NCI-H128 (cell line): ENCODE measurements at regions not wholly inside any gene's neighbourhood (a gene's known extent, or its start where the extent isn't known, plus 50 kb on each side); places are given as distances from the start of the nearest gene placed in this dataset.
"Not testable (repeated sequence)": the region's sequence is repeated elsewhere in the genome, so short reads cannot be mapped to it uniquely, and the experiment has no call there.

Source experiments
- DNase-seq: peaks from one replicate; lab custom pipeline; 2025; ENCODE audit not compliant: unreplicated experiment; lab: John Stamatoyannopoulos, UW

DNA sequence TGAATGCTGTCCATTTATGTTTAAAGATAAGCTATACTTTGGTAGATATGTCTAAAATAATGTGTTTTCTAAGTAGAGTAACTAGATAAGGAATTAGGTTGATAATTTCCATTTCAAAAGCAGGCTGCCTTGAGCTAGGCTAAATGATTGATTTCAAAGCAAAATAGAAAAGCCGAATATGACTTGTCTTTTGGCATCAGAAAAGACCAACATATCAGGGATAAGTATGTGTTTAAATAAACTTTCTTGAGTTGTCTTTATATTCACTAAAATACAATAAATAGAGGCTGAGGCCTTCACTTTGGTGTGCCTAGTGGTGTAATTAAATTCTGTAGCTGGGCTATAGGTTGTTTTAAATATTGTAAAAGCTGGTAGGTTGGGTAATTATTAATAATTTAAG is 569.0 kb downstream of the TAF11L14 start:
- no peak for DNase-seq

DNA sequence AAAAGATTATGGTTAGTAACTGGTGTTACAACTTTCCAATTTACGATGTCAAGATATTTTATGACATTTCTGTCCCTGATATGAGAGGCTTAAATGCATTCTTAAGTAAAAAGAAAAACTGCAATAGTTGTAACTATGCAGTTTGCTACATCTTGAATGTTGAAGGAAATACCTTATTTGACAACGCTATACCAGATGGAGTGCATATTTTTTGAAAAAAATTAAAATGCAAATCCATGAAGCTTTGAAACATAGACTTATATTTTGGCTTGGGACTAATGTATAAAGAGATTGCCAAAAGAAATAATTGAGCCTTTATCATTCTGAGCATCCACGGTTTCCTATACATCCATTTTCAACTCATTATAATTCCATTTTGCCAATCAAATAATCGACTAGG is 579.4 kb downstream of the TAF11L14 start:
- DNase-seq, result no peak

DNA sequence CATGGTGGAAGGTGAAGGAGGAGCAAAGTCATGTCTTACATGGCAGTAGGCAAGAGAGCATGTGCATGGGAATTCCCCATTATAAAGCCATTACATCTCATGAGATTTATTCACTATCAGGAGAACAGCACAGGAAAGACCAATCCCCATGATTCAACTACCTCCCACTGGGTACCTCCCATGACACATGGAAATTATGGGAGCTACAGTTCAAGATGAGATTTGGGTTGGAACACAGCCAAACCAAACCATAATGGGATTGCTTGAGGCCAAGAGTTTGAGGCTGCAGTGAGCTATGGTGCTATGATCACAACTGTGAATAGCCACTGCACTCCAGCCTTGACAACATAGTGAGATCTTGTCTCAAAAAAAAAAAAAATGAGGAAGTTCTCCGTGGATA is 581.8 kb downstream of the TAF11L14 start:
- DNase-seq, result no peak

DNA sequence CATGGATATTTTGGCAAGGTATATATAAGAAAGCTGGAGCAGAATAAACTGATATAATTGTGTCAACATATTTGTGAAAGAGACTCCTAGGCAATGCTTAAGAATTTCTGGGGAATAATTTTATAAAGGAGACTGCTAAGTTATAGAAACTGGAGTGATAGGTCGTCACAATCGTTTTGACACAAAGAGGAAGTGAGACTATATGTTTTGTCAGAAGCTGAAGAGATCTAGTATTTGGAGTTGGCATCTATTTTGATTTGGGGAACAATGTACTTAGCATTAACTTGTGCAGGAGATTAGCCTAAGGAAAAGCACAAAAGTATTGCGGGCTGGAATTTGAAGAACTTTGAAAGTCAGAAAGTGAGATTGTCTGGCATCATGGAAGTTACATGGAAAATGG is 582.5 kb downstream of the TAF11L14 start:
- no peak for DNase-seq

DNA sequence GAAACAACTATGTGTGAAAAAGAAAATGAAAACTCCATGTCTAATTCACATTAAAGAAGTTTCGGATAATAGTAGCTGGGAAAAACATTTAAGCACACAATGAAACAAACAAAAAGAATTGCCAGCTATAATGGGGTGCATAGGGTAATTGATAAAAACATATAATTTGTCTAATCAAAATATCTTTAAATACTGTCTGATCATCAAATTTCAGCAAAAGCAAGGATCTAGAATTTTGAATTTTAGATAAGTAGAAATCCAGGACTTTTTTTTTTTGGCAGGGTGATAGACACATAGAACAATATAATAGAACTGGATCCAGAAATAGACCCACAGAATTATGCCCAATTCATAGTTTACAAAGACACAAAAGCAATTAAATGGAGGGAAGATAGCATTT is 585.0 kb downstream of the TAF11L14 start:
- no peak for DNase-seq

DNA sequence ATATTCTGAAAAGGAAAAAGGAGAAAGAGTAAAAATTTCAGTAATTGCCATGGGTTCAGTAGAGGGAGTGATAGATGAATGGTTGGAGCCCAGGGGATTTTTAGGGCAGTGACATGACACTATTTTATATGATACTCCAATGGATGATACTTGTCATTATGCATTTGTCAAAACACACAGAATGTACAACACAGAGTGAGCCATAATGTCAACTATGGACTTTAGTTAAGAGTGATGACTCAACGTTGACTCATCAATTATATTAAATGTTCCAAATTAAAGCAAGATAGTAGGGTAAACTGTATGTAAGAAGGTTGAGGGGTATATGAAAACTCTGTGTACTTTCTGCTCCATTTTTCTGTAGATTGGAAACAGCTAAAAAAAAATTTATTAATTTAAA is 586.4 kb downstream of the TAF11L14 start:
- no peak for DNase-seq

DNA sequence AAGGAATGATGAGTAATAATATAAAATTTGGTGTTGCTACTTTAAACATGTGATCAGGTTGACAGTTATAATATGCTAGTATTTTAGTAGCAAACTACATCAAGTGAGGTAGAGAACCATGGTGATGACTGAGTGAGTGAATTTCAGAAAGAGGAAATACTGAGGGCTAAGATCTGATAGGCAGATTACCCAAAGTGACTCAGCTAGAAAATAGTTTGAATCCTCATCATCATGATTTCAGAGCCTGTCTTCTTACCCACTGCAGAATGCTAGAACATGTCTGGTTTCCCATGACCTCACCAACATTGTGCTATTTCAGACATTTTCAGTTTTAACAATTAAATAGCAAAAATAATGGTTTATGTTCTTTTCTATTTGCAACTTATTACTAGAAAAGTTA is 602.1 kb downstream of the TAF11L14 start:
- DNase-seq, result no peak

DNA sequence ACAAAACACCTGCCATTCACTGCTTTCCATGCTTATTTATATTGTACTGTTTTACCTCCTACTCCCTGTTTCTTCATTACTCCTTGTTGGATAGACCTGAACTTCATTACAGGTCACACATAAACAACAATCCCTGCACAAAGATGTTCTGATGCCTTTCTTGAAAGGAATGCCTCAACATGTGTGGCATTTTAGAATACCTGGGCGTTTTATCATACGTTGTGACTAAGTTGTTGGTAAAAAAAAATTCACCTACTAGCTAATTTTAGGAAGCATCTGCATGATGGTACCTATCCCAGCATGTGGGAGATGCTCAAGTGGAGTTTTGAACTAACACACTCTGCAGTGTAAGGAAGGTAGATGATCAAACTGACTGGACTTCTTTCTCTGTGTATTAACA is 604.1 kb downstream of the TAF11L14 start:
- DNase-seq, result no peak

DNA sequence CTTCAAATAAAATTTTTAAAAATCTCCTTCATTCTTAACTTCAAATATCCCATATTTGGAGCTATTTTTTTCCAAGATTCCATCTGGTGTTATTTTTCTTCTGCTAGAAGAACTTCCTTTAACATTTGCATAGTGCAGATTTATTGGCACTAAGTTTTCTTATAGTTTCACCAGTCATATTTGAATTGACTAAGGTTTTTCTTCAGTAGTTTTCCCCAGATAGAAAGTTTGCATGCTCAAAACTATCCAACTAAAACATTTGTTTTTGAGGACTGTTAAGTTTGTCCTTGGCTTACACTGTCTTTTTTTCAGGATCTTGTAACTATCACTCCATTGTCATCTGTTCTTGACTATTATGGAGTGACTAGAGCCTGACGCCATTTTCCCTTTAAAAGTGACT is 606.7 kb downstream of the TAF11L14 start:
- DNase-seq, result no peak

DNA sequence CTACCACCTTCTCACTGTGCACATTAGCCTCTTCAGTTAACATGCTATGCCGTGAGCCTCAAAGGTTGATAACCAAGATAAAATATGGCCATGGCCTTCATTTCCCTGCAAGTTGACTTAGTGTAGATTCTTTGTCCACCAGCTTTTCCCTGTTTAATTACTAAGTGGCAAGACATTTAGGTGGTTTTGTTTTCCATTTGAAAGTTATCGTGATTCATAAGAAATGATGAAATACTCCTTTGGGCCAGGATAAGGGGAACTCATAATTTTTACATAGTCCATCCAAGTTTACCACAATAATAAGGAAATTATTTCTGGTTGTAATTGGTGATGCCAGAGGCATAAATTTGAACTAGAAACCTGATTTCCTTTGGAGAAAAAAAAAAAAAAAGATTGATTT is 609.6 kb downstream of the TAF11L14 start:
- no peak for DNase-seq

DNA sequence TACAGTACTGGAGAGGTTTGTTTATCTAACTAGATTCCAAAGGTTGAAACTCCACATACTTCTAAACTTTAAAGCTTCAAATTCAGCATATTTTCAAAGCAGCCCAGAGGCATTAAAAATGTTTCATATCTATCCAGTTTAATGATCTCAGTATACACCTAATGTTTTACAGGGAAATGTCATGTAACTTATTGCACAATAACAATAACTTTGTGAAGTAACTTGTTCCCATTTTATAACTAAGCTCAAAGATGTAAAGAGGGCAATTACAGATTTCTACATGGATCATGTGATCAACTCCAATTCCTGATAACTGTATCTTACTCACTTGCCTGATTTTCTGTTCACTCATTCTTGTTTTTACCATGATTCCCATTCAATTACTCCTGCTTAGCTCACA is 610.0 kb downstream of the TAF11L14 start:
- DNase-seq, result no peak

DNA sequence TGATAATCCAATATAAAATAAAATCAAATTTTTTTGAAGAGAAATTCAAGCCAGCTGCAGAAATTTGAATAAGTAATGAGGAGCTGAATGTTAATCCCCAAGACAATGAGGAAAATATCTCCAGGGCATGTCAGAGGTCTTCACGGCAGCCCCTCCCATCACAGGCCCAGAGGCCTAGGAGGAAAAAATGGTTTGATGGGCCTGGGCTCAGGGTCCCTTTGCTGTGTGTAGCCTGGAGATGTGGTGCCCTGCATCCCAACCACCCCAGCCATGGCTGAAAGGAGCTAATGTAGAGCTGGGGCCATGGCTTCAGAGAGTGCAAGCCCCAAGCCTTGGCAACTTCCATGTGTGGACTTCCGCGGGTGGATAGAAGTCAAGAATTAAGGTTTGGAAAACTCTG is 618.3 kb downstream of the TAF11L14 start:
- no peak for DNase-seq

DNA sequence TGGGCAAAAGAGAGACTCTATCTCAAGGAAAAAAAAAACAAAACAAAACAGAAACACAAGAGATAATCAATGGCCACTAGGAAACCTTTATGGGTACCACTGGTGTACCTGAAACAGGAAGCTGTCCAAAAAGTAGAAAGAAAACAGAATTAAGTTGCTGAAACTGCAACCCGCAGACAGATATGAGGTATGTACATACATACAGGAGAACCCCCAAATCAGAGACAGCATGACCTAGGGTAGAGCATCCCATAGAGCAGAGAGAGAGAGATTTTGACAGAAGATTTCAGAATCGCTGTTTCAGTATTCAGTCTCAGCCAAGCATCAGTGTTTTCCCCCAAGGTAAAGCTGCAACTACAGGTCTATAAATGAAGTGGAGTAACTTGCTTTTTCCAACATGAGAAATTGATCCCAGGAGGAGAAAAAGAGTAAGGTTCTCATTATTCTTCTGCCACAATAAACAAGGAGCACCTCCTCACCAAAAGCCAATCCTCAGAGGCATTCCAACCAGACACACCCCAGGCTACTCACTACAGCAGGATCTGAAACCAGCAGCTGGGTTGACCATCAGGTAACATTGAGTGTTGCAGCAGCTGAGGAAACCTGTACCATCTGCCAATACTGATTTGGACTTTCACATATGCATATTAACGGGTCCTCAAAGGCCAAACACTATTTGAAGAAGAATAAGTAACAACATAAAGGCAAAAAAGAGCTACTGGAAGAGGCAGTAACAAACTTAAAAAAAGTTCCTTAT is 630.0 kb downstream of the TAF11L14 start:
- no peak for DNase-seq

DNA sequence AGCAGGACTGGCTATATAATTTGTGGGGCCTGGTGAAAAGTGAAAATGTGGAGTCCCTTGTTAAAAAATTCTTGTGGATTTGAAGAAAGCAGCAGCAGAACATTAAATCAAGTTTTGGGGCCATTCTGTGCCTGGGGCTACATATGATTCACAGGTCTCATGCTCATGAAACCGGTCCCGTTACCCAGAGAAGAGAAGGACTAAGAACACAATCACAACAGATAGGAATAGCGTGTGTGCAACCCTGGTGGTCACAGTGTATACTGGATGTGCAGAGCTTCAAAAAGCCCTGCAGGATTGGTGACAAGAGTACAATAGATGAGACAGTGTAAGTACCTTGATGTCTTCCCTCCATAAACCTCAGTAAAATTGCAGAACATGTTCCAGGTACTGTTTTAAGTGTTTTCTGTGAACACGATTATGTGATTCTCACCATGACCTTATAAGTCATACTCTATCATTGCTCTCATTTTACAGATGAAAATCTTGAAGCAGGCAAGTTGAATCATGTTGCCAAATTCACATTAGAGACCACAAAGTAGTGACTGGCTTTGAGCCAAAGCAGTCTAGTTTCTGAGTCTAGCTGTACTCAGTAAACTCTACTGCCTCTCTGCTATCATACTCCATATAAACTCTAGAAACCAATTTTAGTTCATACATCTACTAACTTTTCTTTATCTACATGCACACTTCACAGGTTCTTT is 636.5 kb downstream of the TAF11L14 start:
- DNase-seq, result peak; percentile 12

DNA sequence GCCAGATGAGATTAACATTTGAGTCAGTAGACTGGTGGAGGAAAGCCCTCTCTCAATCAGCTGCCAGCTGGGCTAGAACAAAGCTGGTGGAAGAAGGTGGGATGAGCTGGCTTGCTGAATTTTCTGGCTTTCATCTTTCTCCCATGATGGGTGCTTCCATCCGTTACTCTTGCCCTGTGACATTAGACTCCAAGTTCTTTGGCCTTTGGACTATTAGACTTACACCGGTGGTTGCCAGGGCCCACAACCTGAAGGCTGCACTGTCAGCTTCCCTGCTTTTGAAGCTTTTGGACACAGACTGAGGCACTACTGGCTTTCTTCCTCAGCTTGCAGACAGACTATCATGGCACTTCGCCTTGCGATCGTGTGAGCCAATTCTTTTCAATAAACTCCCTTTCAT is 642.7 kb downstream of the TAF11L14 start:
- no peak for DNase-seq

DNA sequence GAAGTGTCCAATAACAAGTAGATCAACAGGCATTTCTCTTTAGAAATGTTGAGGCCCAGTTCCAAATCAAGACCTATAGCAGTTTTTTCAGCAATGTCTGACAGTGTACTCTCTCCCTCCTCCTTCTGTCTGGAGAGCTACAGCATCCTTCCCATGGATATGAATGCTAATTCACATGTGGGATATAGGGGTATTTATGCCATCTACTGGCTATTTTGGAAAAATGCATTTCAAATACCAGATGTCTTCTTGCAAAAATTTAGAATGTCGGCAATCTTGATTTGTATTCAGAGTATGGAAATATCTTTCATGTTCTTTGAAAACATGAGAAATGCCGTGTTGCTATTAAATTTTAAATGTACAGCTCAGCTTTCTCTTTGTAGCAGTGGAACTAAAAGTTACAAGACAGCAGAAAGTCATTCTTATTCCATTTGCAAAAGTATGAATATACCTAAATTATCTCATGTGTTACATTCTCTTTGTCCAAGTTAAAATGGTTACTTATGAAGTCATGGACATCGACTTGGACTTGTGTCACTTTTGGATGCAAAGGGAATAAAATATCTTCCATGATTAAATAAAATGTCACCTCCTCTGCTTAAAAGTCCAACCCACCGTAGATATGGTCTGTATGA is 647.8 kb downstream of the TAF11L14 start:
- peak; percentile 46 for DNase-seq

DNA sequence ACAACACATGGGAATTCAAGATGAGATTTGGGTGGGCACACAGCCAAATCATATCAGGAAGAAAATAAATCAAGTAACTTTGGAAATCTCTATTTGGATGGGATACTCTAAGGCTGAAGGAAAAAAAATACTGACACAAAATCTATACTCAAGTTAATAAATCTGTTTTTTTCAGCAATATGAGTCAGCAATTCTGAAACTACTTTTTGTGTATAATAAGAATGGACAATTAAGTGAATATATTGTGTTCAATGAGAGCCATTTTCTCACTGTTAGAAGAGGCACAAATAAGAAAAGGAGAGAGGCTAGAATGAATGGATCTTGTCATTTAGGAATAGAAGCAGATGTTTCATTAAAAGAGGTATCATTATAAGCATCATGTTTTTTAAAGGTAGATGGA is 651.0 kb downstream of the TAF11L14 start:
- DNase-seq, result no peak

DNA sequence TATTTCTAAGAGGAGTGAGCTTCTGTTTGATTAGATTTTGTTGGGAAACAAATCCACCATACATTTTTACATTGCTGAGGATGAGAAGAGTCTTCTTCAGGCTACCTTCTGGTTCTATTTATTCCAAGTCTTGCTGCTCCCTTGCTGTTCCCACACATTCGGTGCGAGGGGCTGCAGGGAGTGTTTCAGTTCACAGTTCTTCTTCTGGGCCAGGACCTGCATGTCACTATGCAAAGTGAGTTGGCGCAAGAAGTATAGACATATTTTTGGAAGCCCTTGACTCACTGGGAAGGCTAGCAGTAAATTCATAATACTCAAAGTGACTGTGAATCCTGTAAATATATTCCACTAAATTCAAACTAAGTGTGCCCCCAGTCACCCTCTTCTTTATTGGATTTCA is 657.9 kb downstream of the TAF11L14 start:
- DNase-seq, result no peak

DNA sequence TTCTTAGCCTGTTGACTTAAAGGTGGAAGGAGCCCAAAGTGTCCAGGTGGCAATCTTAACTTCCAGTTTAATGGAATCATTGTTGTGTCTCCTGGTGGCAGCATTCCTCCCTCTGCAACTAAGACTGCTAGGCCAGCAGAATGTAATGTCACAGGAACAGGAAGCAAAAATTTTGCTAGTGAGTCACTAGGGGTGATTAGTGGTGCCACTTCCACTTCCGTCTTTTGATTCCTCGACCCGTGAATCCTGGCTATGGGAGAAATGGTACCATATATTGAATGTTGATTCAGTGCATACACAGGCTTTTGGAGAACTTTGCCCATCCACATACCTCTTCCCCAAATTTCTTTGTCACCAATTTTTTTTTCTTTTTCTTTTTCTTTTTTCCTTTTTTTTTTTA is 661.4 kb downstream of the TAF11L14 start:
- DNase-seq, result not testable (repeated sequence)

DNA sequence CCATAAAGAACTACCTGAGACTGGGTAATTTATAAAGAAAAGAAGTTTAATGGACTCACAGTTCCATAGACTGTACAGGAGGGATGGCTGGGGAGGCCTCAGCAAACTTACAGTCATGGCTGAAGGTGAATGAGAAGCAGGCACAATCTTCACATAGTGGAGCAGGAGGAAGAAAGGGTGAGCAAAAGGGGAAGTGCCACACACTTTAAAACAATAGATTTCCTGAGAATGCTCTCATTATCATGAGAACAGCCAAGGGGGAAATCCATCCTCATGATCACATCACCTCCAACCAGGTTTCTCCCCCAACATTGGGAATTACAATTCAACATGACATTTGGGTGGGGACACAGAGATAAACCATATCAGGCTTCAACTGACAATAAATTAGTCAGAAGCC is 664.9 kb downstream of the TAF11L14 start:
- DNase-seq, result no peak

DNA sequence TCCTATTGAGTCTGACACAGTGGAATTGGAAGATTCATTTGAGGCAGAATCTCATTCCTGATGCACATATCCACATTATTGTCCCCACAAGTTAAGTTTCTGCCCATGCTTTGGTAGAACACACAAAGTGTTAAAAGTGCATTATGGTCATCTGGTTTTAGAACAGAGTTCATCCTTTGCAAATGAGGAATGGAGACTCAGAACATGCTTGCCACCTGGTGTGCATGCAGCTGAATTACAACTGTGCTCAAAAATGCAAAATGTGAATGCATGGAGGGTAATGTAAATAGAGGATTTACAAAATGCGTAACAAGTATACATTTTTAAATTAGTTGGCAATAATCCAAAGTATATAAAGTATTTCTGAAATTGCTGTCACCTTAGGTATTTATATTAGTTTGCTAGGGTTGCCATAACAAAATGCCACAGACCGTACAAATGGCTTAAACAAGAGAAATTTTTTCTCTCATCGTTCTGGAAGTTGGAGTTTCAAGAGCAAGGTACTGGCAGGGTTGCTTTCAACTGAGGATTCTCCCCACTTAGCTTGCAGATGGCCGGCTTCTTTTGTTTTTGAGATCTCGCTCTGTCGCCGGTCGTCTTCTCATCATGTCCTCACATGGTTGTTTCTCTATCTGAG is 671.1 kb downstream of the TAF11L14 start:
- DNase-seq, result no peak

DNA sequence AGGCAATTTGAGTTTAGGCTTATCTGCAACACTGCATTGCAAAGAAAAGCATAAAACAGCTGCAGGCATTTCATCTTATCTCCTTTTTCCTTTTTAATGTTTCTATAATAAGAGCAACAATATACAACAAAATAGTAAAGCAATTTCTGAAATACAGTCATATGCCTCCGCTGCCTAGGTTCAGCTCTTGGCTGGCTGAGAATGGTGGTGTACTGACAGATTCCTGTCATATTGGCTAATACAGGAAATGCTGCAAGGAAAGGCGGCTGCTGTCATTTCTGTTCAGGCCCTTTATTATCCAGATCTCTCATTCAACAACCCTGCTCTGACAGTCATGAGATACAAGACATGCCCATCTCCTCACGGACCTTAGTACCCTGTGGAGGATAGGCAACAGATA is 677.0 kb downstream of the TAF11L14 start:
- no peak for DNase-seq
